ENCODE measurements at regions not wholly inside any gene's neighbourhood (a gene's known extent, or its start where the extent isn't known, plus 50 kb on each side); places are given as distances from the start of the nearest gene placed in this dataset.

- TF ChIP-seq EZH2 (IDR thresholded peaks at IDR 0.05): no peak
- TF ChIP-seq POLR2AphosphoS5 (IDR thresholded peaks at IDR 0.05; ENCODE audit: borderline replicate concordance, low read depth, low read length): no peak
- TF ChIP-seq FOXP2 (optimal IDR thresholded peaks at IDR 0.05; ENCODE audit: control extremely low read depth, extremely low read length, insufficient read depth): no peak
Measured at GRCh38 chr7:68216051-68216450, 1219.4 kb downstream of the TYW1 start.
